Activated CD4-positive, alpha-beta T cell treated with anti-CD3 and anti-CD28 coated beads, Interleukin-2, amount 10 ng/mL, durations not matched to agents 24 days and 14 days (primary cell): ENCODE measurements at regions not wholly inside any gene's neighbourhood (a gene's known extent, or its start where the extent isn't known, plus 50 kb on each side); places are given as distances from the start of the nearest gene placed in this dataset.
A peak's percentile ranks its signal among the peaks of the same experiment; 100 is the strongest.
"Not testable (repeated sequence)": the region's sequence is repeated elsewhere in the genome, so short reads cannot be mapped to it uniquely, and the experiment has no call there.

Source experiments
- DNase-seq: peaks from one replicate; pipeline ENCODE4 v3.0.0; 2022
- H3K27ac Mint-ChIP-seq: one replicate; pipeline ENCODE4 v1.8.0; 2022; ENCODE audit warnings: mild to moderate bottlenecking, mixed read lengths
- H3K27me3 Mint-ChIP-seq: one replicate; pipeline ENCODE4 v1.8.0; 2022; ENCODE audit warnings: mixed read lengths
- H3K36me3 Mint-ChIP-seq: one replicate; pipeline ENCODE4 v1.8.0; 2022; ENCODE audit warnings: low read depth, mild to moderate bottlenecking, mixed read lengths
- H3K4me1 Mint-ChIP-seq: one replicate; pipeline ENCODE4 v1.8.0; 2021; ENCODE audit warnings: mixed read lengths
- H3K4me3 Mint-ChIP-seq: one replicate; pipeline ENCODE4 v1.8.0; 2022; ENCODE audit warnings: mild to moderate bottlenecking, moderate library complexity, mixed read lengths
- H3K9me3 Mint-ChIP-seq: one replicate; pipeline ENCODE4 v1.8.0; 2021; ENCODE audit warnings: mixed read lengths
- intact Hi-C: fragments of 100-400 bp; cut with micrococcal nuclease; formaldehyde crosslinking; loops from one replicate; pipeline ENCODE4 v1.15.1; 2023

DNA sequence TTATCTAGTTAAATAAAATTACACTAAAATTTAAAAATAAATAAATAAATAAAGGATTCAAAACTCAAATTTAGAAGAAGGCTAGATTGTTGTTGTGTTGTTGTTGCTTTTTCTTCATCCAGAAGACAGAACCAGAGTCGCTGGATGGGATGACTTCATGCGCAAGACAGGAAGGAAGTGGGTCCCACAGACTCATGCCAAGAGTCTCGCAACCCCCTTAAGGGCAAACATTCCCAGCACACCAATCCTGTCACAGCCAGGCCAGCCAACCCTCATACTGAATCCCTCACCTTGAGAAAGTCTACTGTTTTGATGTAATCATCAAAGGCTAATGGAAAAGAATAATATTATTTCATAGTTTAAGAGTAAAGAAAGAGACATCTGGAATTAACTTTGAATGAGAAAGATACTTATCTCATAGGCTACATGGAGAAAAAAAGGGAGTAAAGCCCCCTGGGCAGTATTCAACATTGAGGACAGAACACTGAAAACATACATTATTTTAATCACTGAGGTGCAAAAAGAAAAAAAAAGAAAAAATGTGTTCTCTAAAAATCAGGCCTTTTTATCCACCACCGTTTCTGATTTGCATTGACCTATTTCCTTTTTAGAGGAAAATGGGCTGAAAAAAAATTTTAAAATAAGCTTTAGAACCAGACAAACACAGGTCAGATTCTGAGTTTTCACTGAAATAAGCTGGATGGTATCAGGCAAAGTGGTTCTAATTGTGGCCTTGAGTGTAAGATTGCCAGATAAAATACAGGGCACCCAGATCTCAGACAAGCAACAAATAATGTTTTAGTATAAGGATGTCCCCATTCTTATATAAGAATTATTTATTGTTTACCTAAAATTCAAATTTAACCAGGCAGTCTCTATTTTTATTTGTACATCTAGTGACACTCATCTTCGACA is 826.5 kb downstream of the TNS3 start:
- H3K4me3 Mint-ChIP-seq = no peak overlapping the region
- DNase-seq = peak; percentile 3
- H3K4me1 Mint-ChIP-seq = no peaks in the 10 kb centered on the region
- H3K36me3 Mint-ChIP-seq = no peaks in the 10 kb centered on the region
- intact Hi-C loops = no loop called here
- no peaks in the 10 kb centered on the region for H3K27me3 Mint-ChIP-seq
- H3K9me3 Mint-ChIP-seq = peaks cover under 1% of the 10 kb centered on the region
- H3K27ac Mint-ChIP-seq = no peak overlapping the region

DNA sequence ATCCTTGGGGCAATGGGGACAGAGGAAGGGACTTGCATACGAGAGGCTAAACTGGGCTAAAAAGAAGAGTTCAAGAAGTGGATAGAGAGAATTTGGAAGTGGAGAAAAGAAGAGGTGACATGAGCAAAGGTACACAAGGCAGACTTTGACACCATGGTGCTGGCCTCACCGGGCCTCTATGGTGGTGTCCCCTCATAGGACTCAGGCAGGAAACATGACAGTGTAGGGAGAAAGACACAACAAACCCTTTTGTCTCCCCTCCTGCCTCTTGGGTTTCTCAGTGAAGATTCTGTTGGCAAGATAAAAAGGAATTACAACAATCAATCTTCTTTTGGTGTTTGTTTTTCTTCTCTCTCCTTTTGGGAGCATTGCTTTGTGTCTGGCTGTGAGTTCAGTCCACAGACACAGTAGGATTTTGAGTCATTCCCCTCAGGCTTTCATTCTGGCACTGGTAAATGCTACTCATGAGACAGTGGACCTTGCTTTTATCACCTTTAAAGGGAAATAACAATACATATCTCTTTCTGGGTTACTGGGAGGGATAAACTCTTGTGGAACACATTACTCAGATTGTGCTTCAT is 827.7 kb downstream of the TNS3 start:
- H3K4me1 Mint-ChIP-seq = no peaks in the 10 kb centered on the region
- H3K9me3 Mint-ChIP-seq = peaks cover 3% of the 10 kb centered on the region
- intact Hi-C loops = no loop called here
- no peak overlapping the region for H3K27ac Mint-ChIP-seq
- H3K27me3 Mint-ChIP-seq = no peaks in the 10 kb centered on the region
- no peak for DNase-seq
- H3K36me3 Mint-ChIP-seq = no peaks in the 10 kb centered on the region
- no peak overlapping the region for H3K4me3 Mint-ChIP-seq

DNA sequence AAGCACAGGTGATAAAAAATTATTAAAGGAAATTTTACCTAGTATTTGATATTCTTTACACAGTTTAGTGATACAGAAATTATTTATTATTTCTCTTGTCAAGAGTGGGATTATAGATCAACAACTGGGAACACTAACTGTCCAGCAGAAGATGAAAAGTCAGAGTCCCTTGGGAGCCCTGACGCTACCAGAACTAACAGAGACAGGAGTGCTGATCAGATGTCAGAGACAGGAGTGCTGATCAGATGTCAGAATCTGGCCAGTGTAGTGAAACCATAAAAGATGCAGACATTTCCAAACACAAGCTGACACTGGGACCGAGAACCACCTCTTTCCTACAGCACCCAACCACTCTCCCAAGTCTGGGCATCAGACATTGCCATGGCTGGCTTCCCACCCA is 828.2 kb downstream of the TNS3 start:
- Mint-ChIP-seq H3K27me3 (no peaks in the 10 kb centered on the region), H3K27ac (no peak overlapping the region), H3K9me3 (peaks cover 3% of the 10 kb centered on the region), H3K4me1 (no peaks in the 10 kb centered on the region), H3K36me3 (no peaks in the 10 kb centered on the region), H3K4me3 (no peak overlapping the region)
- no peak for DNase-seq
- intact Hi-C loops = no loop called here

DNA sequence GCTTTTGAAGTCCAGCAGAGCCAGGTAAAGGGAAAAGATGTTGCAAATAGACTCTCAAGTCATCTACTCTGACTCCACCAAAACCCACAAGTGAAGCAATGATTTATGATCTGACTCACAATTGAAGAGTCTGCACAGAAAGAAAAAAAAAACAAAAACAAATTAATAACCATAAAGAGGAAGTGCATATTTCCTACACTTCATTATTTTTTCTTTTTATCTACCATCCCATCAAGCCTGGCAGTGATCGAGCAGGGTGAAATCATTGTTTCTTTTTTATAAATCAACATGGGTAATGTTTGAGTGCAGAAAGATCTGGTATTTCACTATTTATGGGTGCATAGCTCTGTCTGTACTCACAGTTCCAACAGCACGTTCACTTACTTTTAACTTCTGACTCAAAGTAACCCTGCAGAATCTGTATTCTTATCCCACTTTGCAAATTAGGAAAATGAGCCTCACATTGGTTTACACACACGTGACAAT is 829.0 kb downstream of the TNS3 start:
- no peaks in the 10 kb centered on the region for H3K27me3 Mint-ChIP-seq
- H3K4me1 Mint-ChIP-seq = no peaks in the 10 kb centered on the region
- intact Hi-C loops = no loop called here
- H3K36me3 Mint-ChIP-seq = no peaks in the 10 kb centered on the region
- H3K9me3 Mint-ChIP-seq = peaks cover 3% of the 10 kb centered on the region
- H3K27ac Mint-ChIP-seq = no peak overlapping the region
- H3K4me3 Mint-ChIP-seq = no peak overlapping the region
- DNase-seq = no peak

DNA sequence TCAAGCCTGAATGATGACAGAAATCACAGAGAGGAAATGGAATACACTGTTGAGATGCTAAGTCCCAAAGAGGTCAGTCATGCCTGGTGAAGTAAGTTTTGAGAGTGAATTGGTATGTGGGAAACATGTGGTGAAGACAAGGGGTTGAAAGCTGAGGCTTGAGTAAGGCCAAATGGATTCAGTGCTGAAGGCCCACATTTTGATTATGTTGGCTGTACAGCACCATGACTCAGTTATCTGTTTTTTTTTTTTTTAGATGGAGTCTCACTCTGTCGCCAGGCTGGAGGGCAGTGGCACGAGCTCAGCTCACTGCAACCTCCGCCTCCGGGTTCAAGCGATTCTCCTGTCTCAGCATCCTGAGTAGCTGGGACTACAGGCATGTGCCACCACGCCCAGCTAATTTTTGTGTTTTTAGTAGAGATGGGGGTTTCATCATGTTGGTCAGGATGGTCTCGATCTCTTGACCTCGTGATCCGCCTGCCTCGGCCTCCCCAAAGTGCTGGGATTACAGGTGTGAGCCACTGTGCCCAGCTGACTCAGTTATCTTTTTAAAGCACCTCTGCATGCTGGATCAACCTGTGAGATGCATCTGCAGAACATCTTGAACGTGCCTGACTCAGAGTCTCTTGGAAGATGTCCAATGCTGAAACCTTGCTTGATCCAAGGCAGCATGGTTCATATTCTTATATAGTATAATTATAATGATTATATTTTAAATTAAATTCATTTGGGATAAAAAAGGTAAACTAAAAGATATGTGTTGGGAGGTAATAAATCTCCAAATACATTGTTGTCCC is 829.8 kb downstream of the TNS3 start:
- intact Hi-C loops, H3K4me3 Mint-ChIP-seq, H3K27ac Mint-ChIP-seq, H3K4me1 Mint-ChIP-seq, DNase-seq, H3K9me3 Mint-ChIP-seq, H3K27me3 Mint-ChIP-seq, H3K36me3 Mint-ChIP-seq: not testable (repeated sequence)

DNA sequence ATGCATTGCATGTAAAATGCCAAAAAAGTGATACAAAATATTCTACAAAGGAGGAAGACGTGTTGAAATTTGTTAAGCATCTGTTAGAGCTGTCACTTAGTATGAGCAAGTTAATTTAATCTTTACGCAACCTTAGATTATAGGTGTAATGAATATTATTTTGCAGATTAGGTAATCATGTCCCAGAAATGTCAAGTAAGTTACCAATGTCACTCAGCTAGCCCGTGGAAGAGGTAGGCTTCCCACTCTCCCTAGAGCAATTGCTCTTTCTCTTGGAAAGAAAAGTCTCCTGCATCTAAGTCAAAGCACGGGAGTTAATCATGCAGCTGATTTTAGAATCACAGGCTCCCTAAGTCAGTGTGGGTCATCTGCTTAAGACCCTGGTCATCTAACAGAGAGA is 830.4 kb upstream of the IGFBP3 start:
- H3K4me3 Mint-ChIP-seq = no peak overlapping the region
- H3K27ac Mint-ChIP-seq = no peak overlapping the region
- intact Hi-C loops = no loop called here
- no peaks in the 10 kb centered on the region for H3K36me3 Mint-ChIP-seq
- DNase-seq = no peak
- H3K4me1 Mint-ChIP-seq = no peaks in the 10 kb centered on the region
- no peaks in the 10 kb centered on the region for H3K27me3 Mint-ChIP-seq
- peaks cover 7% of the 10 kb centered on the region for H3K9me3 Mint-ChIP-seq

DNA sequence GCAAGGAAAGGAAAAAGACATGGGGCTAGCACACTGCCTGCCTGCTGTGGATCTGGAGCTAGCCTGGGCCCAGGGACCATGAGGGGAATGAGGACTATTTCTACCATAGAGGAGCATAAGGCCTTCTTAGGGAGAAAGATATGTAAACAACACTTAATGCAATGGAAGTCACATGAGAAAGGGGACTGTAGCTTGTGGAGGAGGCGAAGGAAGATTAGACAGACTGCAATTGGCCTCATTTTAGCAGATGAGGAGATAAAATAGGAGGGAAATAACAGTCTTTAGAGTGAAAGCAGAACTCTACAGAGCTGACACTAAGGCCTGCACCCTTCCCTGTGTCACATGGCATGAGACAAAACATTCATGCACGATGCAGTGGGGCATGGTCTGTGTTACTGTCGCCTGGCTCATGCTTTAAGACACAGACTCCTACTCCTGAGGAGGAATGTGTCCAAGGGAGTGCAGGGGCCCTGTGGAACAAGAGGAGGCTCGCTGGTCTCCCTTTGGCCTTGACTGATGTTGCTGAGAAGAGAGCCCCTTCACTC is 829.3 kb upstream of the IGFBP3 start:
- Mint-ChIP-seq H3K36me3 (no peaks in the 10 kb centered on the region), H3K4me3 (no peak overlapping the region), H3K9me3 (peaks cover 8% of the 10 kb centered on the region), H3K27me3 (no peaks in the 10 kb centered on the region), H3K4me1 (no peaks in the 10 kb centered on the region), H3K27ac (no peak overlapping the region)
- no peak for DNase-seq
- intact Hi-C loops = no loop called here

DNA sequence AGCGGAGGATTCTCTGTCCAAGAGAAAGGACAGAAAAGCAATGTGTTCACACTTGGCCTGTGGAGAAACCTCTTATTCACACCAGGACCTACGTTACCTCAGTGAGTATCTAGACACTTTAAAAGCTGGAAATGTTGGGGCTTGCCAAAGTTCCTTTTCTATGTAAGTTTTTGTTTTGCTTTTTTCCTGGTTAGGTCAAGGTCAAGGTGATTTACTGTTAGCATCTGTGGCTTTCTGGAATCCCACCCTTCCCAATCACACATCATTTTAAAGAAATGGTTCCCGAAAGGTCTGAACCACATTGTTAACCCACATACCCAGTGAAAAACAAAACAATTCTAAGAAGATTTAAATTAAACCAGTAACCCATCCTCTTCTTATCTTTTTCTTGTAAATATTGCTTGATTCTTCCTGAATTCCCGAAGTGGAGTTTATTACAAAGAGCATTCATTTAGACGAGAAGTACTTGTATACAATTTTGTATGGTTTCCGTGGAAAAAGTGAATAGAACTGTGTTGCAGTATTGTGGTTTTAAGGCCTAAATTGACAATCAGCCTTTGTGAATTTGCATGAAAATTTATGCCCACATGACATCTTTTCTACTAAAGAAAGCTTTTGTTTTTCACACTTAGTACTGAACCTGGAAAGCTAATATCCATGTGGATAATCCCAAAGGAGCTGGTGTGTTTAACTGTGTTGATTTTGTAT is 827.0 kb upstream of the IGFBP3 start:
- Mint-ChIP-seq H3K9me3 (peaks cover 8% of the 10 kb centered on the region), H3K27me3 (no peaks in the 10 kb centered on the region), H3K4me1 (no peaks in the 10 kb centered on the region), H3K4me3 (no peak overlapping the region), H3K36me3 (no peaks in the 10 kb centered on the region), H3K27ac (no peak overlapping the region)
- no peak for DNase-seq
- intact Hi-C loops = no loop called here

DNA sequence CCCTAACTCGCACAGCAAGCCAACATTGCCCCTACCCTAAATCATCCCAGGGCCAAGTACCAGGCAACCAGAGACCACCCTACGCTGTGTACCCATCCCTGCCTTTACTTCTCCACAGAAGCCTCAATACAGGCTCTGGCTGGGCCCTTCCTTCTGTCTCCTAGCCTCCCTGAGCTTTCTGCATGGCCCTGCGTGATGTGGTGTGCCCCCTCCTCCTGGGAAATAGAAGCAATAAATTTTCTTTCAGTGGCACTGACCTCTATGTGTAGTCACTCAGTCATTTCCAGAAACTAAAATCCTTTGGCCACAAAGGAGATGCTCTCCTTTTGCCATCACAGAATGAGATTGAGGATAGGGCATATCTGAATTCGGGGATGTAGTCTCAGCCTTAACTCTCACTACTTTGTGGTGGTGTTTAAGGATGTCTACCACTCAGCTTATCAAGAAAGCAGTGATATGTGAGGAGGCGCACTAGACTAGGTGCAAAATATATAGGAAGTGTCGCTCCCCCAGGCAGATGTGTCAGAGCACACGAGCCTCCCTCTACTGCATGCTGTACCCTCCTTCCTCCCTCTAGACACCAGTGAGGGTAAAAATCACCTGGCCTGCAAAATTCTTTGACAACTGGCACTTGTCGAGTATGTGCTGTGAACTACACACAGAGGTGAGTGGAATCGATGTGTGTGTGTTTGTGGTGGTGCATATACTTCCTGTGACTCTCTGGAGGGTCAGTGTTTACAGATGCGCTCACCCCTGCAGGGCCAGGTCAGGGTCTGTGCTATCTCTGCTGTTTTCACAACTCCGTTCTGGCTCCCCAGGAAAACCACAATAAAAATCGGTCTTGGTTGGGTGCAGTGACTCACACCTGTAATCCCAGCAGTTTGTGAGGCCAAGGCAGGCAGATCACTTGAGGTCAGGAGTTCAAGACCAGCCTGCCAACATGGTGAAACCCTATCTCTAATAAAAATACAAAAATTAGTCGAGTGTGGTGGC is 825.9 kb upstream of the IGFBP3 start:
- no peaks in the 10 kb centered on the region for H3K36me3 Mint-ChIP-seq
- no peaks in the 10 kb centered on the region for H3K27me3 Mint-ChIP-seq
- intact Hi-C loops = no loop called here
- DNase-seq = no peak
- H3K9me3 Mint-ChIP-seq = peaks cover 11% of the 10 kb centered on the region
- no peak overlapping the region for H3K27ac Mint-ChIP-seq
- H3K4me3 Mint-ChIP-seq = no peak overlapping the region
- no peaks in the 10 kb centered on the region for H3K4me1 Mint-ChIP-seq

DNA sequence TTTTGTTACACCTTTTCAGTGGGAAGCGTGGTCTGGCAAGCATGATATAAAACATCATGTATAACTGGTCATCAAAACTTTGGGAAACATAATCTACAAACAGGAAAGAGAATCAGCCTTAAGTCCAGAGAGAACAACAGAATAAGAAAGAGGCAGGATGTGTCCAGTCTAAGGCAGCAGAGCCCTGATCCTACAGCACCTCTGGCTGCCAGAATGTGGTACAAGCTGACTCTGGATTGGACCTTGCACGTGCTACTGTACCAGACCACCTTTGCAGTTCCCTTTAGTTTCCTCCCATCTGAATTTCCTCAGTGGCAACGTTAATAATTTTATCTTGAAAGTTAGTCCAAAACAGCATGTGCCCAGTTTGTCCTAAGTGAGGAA is 824.6 kb upstream of the IGFBP3 start:
- no peak overlapping the region for H3K4me3 Mint-ChIP-seq
- H3K4me1 Mint-ChIP-seq = no peaks in the 10 kb centered on the region
- H3K27me3 Mint-ChIP-seq = no peaks in the 10 kb centered on the region
- H3K9me3 Mint-ChIP-seq = peaks cover 13% of the 10 kb centered on the region
- H3K27ac Mint-ChIP-seq = no peak overlapping the region
- DNase-seq = no peak
- intact Hi-C loops = no loop called here
- H3K36me3 Mint-ChIP-seq = no peaks in the 10 kb centered on the region

DNA sequence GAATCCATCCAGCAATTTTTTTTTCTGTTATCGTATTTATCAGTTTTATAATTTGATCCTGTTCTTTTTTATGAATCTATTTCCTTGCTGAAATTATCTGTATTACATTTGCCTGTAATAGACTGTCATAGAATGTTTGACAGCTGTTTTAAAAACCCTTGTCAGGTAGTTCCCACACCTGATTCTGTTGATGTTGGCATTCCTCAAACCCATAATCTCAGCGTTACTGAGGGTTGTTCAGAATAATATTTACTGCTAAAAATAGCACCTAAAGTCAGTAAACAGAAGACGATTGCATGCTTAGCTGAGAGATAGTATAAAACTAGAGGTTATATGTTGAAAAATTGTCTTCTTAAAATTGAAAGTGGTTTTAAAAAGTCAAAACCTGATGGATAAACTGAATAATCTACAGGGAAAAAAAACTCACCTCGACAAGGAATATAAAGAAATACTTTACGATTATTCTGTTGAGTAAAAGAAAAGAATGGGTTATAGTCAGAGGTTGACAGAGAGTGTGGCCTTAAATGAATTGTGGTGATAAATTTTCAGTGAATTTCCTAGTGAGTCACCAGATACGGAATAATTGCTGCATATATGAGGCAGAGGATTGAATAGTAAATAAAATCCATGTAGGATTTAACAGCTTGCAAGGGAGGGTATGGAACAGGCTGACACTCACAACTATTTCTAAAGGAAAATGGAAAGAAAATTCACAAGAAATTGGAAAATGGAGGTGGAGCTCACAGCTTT is 824.1 kb upstream of the IGFBP3 start:
- Mint-ChIP-seq H3K9me3 (peaks cover 11% of the 10 kb centered on the region), H3K27me3 (no peaks in the 10 kb centered on the region), H3K27ac (no peak overlapping the region), H3K4me3 (no peak overlapping the region), H3K36me3 (no peaks in the 10 kb centered on the region), H3K4me1 (no peaks in the 10 kb centered on the region)
- DNase-seq = no peak
- intact Hi-C loops = no loop called here

DNA sequence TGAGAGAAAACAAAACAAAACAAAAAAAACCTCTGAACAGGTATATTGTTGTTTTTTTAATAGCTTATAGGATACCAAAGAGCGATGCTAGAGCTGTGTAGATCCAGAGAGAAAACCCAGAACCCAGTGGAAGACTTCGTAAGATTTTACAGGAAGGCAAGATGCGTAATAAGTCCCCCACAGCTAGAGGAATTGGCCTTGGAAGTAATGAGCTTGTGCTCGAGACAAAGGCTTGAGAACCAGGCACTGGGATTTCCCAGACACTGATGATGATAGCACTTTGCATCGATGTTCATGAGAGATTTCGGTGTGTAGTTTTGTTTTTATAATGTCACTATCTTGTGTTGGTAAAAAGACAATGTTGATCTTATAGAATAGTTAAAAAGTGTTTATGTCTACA is 821.5 kb upstream of the IGFBP3 start:
- Mint-ChIP-seq H3K9me3 (peaks cover 11% of the 10 kb centered on the region), H3K4me3 (no peak overlapping the region), H3K27me3 (no peaks in the 10 kb centered on the region), H3K36me3 (no peaks in the 10 kb centered on the region), H3K27ac (no peak overlapping the region), H3K4me1 (no peaks in the 10 kb centered on the region)
- intact Hi-C loops = no loop called here
- no peak for DNase-seq
